ENCODE measurements at regions not wholly inside any gene's neighbourhood (a gene's known extent, or its start where the extent isn't known, plus 50 kb on each side); places are given as distances from the start of the nearest gene placed in this dataset.

DNA sequence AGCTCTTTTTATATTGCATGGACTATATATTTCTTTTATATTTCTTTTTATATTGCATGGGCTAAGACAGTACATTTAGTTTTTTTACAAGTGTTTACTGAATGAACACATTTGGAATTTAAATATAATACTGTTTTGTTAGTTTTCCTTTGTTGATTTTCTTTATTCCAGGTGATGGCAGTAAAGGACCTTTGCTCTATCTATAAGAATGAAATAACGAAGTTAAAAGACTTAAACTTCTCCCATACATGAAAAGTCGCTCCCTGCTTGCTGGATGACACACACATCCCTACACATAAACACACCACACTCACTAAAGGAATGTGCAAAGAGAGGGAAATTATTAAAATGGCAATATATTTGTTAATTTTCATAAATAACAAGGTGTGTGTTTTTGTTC lies 102.5 kb upstream of the ANXA10 start:
- TF ChIP-seq, protein P1, sequence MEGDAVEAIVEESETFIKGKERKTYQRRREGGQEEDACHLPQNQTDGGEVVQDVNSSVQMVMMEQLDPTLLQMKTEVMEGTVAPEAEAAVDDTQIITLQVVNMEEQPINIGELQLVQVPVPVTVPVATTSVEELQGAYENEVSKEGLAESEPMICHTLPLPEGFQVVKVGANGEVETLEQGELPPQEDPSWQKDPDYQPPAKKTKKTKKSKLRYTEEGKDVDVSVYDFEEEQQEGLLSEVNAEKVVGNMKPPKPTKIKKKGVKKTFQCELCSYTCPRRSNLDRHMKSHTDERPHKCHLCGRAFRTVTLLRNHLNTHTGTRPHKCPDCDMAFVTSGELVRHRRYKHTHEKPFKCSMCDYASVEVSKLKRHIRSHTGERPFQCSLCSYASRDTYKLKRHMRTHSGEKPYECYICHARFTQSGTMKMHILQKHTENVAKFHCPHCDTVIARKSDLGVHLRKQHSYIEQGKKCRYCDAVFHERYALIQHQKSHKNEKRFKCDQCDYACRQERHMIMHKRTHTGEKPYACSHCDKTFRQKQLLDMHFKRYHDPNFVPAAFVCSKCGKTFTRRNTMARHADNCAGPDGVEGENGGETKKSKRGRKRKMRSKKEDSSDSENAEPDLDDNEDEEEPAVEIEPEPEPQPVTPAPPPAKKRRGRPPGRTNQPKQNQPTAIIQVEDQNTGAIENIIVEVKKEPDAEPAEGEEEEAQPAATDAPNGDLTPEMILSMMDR (IDR thresholded peaks at IDR 0.05) = no peak
- no peak for TF ChIP-seq POLR2A (IDR thresholded peaks at IDR 0.05)

All from thyroid gland (tissue), 4 donors.